H1 (cell line): ENCODE measurements at regions not wholly inside any gene's neighbourhood (a gene's known extent, or its start where the extent isn't known, plus 50 kb on each side); places are given as distances from the start of the nearest gene placed in this dataset.

Experiments
- CTCF ChIA-PET: fragments of 300-600 bp; sonication (Branson Sonifier 250); formaldehyde crosslinking; loops from one replicate; lab custom pipeline; 2021; ENCODE audit not compliant: partially characterized antibody; lab: Charles Lee
- POLR2A ChIA-PET: fragments of 300-600 bp; sonication (Branson Sonifier 250); formaldehyde crosslinking; loops from one replicate; lab custom pipeline; 2021; ENCODE audit warnings: inconsistent platforms; ENCODE audit not compliant: partially characterized antibody; lab: Charles Lee
- DNase-seq, 2 experiments: peaks; one replicate each; pipeline versions ENCODE4 v3.0.0 to v3.0.0-alpha.2; 2010 to 2022; ENCODE audit warnings: low spot score in 2 of 2, low read depth in 1 of 2, mixed read lengths in 1 of 2
- FAIRE-seq: peaks from 2 replicates; lab custom pipeline; 2011; peaks lifted over from hg19 to GRCh38; lab: Jason Lieb, UNC
- H2AFZ ChIP-seq: 2 replicates; pipeline ENCODE4 v1.8.1; 2012; ENCODE audit warnings: low read length, inconsistent platforms
- H2AK5ac ChIP-seq: 2 replicates; pipeline ENCODE4 v1.6.1; 2013; ENCODE audit warnings: low read depth, low read length
- H2BK120ac ChIP-seq: replicated peaks from 2 replicates; pipeline ENCODE3; 2013; ENCODE audit warnings: low read depth, low read length, inconsistent platforms
- H2BK12ac ChIP-seq: 2 replicates; pipeline ENCODE4 v1.6.1; 2013; ENCODE audit warnings: low read depth, low read length
- H2BK15ac ChIP-seq: 2 replicates; pipeline ENCODE4 v1.6.1; 2013; ENCODE audit warnings: low read length
- H2BK20ac ChIP-seq: 2 replicates; pipeline ENCODE4 v1.6.1; 2013; ENCODE audit warnings: low read length
- H2BK5ac ChIP-seq: 2 replicates; pipeline ENCODE4 v1.6.1; 2013; ENCODE audit warnings: low read depth, low read length
- H3K14ac ChIP-seq: 2 replicates; pipeline ENCODE4 v1.6.1; 2013; ENCODE audit warnings: inconsistent platforms; ENCODE audit not compliant: insufficient read length
- H3K18ac ChIP-seq: 2 replicates; pipeline ENCODE4 v1.6.1; 2013; ENCODE audit warnings: low read length; ENCODE audit errors: extremely low read depth
- H3K23ac ChIP-seq: 2 replicates; pipeline ENCODE4 v1.6.1; 2013; ENCODE audit warnings: inconsistent platforms; ENCODE audit not compliant: insufficient read length
- H3K23me2 ChIP-seq: 2 replicates; pipeline ENCODE4 v1.6.1; 2013; ENCODE audit warnings: low read depth, low read length
- H3K27ac ChIP-seq: 2 replicates; pipeline ENCODE4 v1.6.1; 2011; ENCODE audit warnings: low read depth, low read length, inconsistent platforms
- H3K27me3 ChIP-seq, 4 experiments: replicated peaks in 1 of 4; 1 replicate in 1 of 4; 2 replicates in 3 of 4; pipeline versions ENCODE4 v1.6.1 to v1.8.1; 2011 to 2013; ENCODE audit warnings: low read length in 3 of 4, mild to moderate bottlenecking in 3 of 4, inconsistent platforms in 2 of 4, mixed read lengths in 2 of 4, moderate library complexity in 1 of 4; ENCODE audit not compliant: control insufficient read depth in 3 of 4, insufficient read depth in 3 of 4; ENCODE audit errors: extremely low read depth in 1 of 4
- H3K36me3 ChIP-seq, 4 experiments: 2 replicates each; pipeline versions ENCODE4 v1.6.1 to v1.8.1; 2011 to 2013; ENCODE audit warnings: mild to moderate bottlenecking in 4 of 4, low read length in 3 of 4, moderate library complexity in 2 of 4, control low read depth in 1 of 4, inconsistent platforms in 1 of 4; ENCODE audit not compliant: insufficient read depth in 4 of 4, control insufficient read depth in 2 of 4
- H3K4ac ChIP-seq: replicated peaks from 2 replicates; pipeline ENCODE3; 2013; ENCODE audit warnings: low read length, low read depth, mixed read lengths, inconsistent platforms; ENCODE audit not compliant: insufficient read length
- H3K4me1 ChIP-seq, 4 experiments: replicated peaks in 1 of 4; 1 replicate in 1 of 4; 2 replicates in 3 of 4; pipeline versions ENCODE4 v1.6.1 to v1.8.1; 2011 to 2013; ENCODE audit warnings: low read length in 3 of 4, inconsistent platforms in 2 of 4, mixed read lengths in 1 of 4; ENCODE audit not compliant: insufficient read depth in 4 of 4, control insufficient read depth in 3 of 4
- H3K4me2 ChIP-seq, 2 experiments: 2 replicates each; pipeline versions ENCODE4 v1.6.1 to v1.8.1; 2011 to 2013; ENCODE audit warnings: low read depth in 2 of 2, low read length in 2 of 2, control low read depth in 1 of 2, inconsistent platforms in 1 of 2, mild to moderate bottlenecking in 1 of 2; ENCODE audit not compliant: insufficient read depth in 1 of 2
- H3K4me3 ChIP-seq, 4 experiments: fragments of 200-600, 300-600 bp in 1 of 4; sonication (generic), shearing (Covaris generic), sonication (Bioruptor Twin) in 1 of 4; 2 replicates each; pipeline versions ENCODE4 v1.5.1 to v1.8.1; 2011 to 2016; ENCODE audit warnings: low read length in 4 of 4, low read depth in 3 of 4, control low read depth in 2 of 4, inconsistent platforms in 2 of 4, mild to moderate bottlenecking in 2 of 4, mixed read lengths in 1 of 4, moderate library complexity in 1 of 4; ENCODE audit not compliant: insufficient read depth in 2 of 4; ENCODE audit errors: extremely low read depth in 1 of 4
- H3K56ac ChIP-seq: replicated peaks from 2 replicates; pipeline ENCODE3; 2013; ENCODE audit warnings: low read depth, mild to moderate bottlenecking, mixed read lengths, low read length, inconsistent platforms; ENCODE audit not compliant: insufficient read length
- H3K79me1 ChIP-seq: 2 replicates; pipeline ENCODE4 v1.6.1; 2013; ENCODE audit warnings: low read depth, low read length, control low read depth
- H3K79me2 ChIP-seq, 2 experiments: 2 replicates each; pipeline versions ENCODE4 v1.6.1 to v1.8.1; 2012 to 2013; ENCODE audit warnings: low read length in 2 of 2, mild to moderate bottlenecking in 2 of 2, inconsistent platforms in 1 of 2; ENCODE audit not compliant: insufficient read depth in 2 of 2, control insufficient read depth in 1 of 2
- H3K9ac ChIP-seq, 4 experiments: replicated peaks in 1 of 4; 1 replicate in 1 of 4; 2 replicates in 3 of 4; pipeline versions ENCODE4 v1.6.1 to v1.8.1; 2011 to 2013; ENCODE audit warnings: low read depth in 3 of 4, low read length in 3 of 4, control low read depth in 2 of 4, mild to moderate bottlenecking in 2 of 4, moderate library complexity in 2 of 4, inconsistent platforms in 1 of 4; ENCODE audit errors: extremely low read depth in 1 of 4
- H3K9me3 ChIP-seq, 2 experiments: 2 replicates each; pipeline versions ENCODE4 v1.6.1 to v1.8.1; 2012 to 2013; ENCODE audit warnings: mild to moderate bottlenecking in 2 of 2, moderate library complexity in 2 of 2, control low read depth in 1 of 2, inconsistent platforms in 1 of 2, low read depth in 1 of 2, low read length in 1 of 2, mixed read lengths in 1 of 2; ENCODE audit not compliant: insufficient read depth in 2 of 2
- H4K20me1 ChIP-seq, 2 experiments: replicated peaks in 1 of 2; 2 replicates each; pipeline versions ENCODE3 to v1.8.1; 2011 to 2013; ENCODE audit warnings: inconsistent platforms in 2 of 2, low read length in 2 of 2, mild to moderate bottlenecking in 1 of 2; ENCODE audit not compliant: insufficient read depth in 2 of 2, control insufficient read depth in 1 of 2
- H4K5ac ChIP-seq: 2 replicates; pipeline ENCODE4 v1.6.1; 2013; ENCODE audit warnings: low read length, low read depth, mixed read lengths, inconsistent platforms; ENCODE audit not compliant: insufficient read length
- H4K8ac ChIP-seq: 2 replicates; pipeline ENCODE4 v1.8.0; 2013; ENCODE audit warnings: mild to moderate bottlenecking, moderate library complexity, low read length, inconsistent platforms; ENCODE audit not compliant: insufficient read depth; ENCODE audit errors: extremely low read depth
- H4K91ac ChIP-seq: replicated peaks from 2 replicates; pipeline ENCODE3; 2013; ENCODE audit warnings: low read length, mixed read lengths, inconsistent platforms; ENCODE audit not compliant: insufficient read length
- BRCA1 ChIP-seq: IDR thresholded peaks from 2 replicates; pipeline ENCODE4 v1.6.1; 2012; ENCODE audit warnings: low read depth, low read length, improper control_type of control experiment
- CREB1 ChIP-seq: IDR thresholded peaks from 2 replicates; pipeline ENCODE4 v1.6.1; 2012; ENCODE audit warnings: inconsistent platforms
- CTBP2 ChIP-seq: IDR thresholded peaks from 2 replicates; pipeline ENCODE4 v1.7.0; 2011; ENCODE audit warnings: borderline replicate concordance, mild to moderate bottlenecking, moderate library complexity, mixed read lengths, low read length; ENCODE audit not compliant: insufficient read depth, insufficient read length
- EZH2 ChIP-seq: fragments of 200-600 bp; sonication (generic); IDR thresholded peaks from 2 replicates; pipeline ENCODE4 v1.7.1; 2012; ENCODE audit warnings: low read depth, mild to moderate bottlenecking, moderate library complexity, low read length, inconsistent platforms; ENCODE audit not compliant: severe bottlenecking
- HDAC6 ChIP-seq: IDR thresholded peaks from one replicate; pipeline ENCODE4 v1.7.1; 2012; ENCODE audit warnings: low read depth, mild to moderate bottlenecking, inconsistent platforms, low read length, moderate library complexity
- POU5F1 ChIP-seq: IDR thresholded peaks from 2 replicates; pipeline ENCODE4 v1.6.1; 2011; ENCODE audit warnings: low read depth, mild to moderate bottlenecking, low read length, moderate library complexity
- SAP30 ChIP-seq: fragments of 300-600 bp; sonication (generic); IDR thresholded peaks from 2 replicates; pipeline ENCODE4 v1.7.1; 2012; ENCODE audit warnings: low read length, moderate library complexity, mild to moderate bottlenecking, inconsistent platforms; ENCODE audit not compliant: insufficient read depth, insufficient replicate concordance
- SIN3A ChIP-seq, 2 experiments: IDR thresholded peaks in 1 of 2; conservative IDR thresholded peaks in 1 of 2; 2 replicates each; pipeline ENCODE4 v1.6.1; 2011 to 2012; ENCODE audit warnings: low read length in 2 of 2, improper control_type of control experiment in 1 of 2, low read depth in 1 of 2, mild to moderate bottlenecking in 1 of 2
- SP1 ChIP-seq: IDR thresholded peaks from 2 replicates; pipeline ENCODE4 v1.6.1; 2011; ENCODE audit warnings: low read depth, low read length
- ZNF274 ChIP-seq: IDR thresholded peaks from 2 replicates; pipeline ENCODE4 v1.7.0; 2012; ENCODE audit warnings: low read length, borderline replicate concordance; ENCODE audit errors: extremely low read depth
- WGBS, 2 experiments: shearing (Covaris generic) in 1 of 2; methylation state at CpG; one replicate each; pipeline versions ENCODE4 v1.1.6 to v1.1.7; 2013 to 2015; ENCODE audit warnings: low lambda C conversion rate in 2 of 2, mixed read lengths in 2 of 2, inconsistent platforms in 1 of 2, low coverage in 1 of 2, missing lambda C conversion rate in 1 of 2; ENCODE audit not compliant: insufficient replicate concordance in 2 of 2, insufficient coverage in 1 of 2, insufficient read length in 1 of 2; ENCODE audit errors: extremely low coverage in 1 of 2, missing lambda C conversion rate in 1 of 2; 5-methylcytosine and 5-hydroxymethylcytosine counted together

- no peaks in the 10 kb centered on the region; a peak in 1 of 4 replicates for H3K9me3 ChIP-seq
- WGBS, 2 experiments = 84% methylated on average over 6 of the region's 6 CpGs; no CpG with 5 or more reads in 1 of the 2 experiments
- H4K91ac ChIP-seq = no peak overlapping the region
- no peak overlapping the region for H2BK12ac ChIP-seq
- H2BK15ac ChIP-seq = no peak overlapping the region
- H3K9ac ChIP-seq = no peak overlapping the region
- H2BK5ac ChIP-seq = no peak overlapping the region
- H4K20me1 ChIP-seq = no peaks in the 10 kb centered on the region
- ChIA-PET POLR2A (no interaction called here), CTCF (interaction anchor here (0.6 kb wide), 1 partner anchor 460 kb away, joined by 3 read pairs; no protein-coding TSS in a partner anchor)
- no peaks in the 10 kb centered on the region for H3K36me3 ChIP-seq
- no peak overlapping the region for H3K4ac ChIP-seq
- H3K18ac ChIP-seq = no peak overlapping the region; the same call in 1 of the 2 replicates
- H3K4me2 ChIP-seq = no peak overlapping the region
- H3K56ac ChIP-seq = no peak overlapping the region
- no peaks in the 10 kb centered on the region for H3K23me2 ChIP-seq
- no peak for TF ChIP-seq CTBP2
- no peak for TF ChIP-seq CREB1
- no peak for TF ChIP-seq SAP30
- TF ChIP-seq BRCA1 = no peak
- no peak for TF ChIP-seq SP1
- TF ChIP-seq HDAC6 = no peak
- no peak for TF ChIP-seq EZH2
- TF ChIP-seq POU5F1 = no peak
- TF ChIP-seq SIN3A (conservative IDR thresholded peaks at IDR 0.05 in 1 of 2, IDR thresholded peaks at IDR 0.05 in 1 of 2; ENCODE audit: low read depth in 1 of 2, low read length in 2 of 2) = no peak
- TF ChIP-seq ZNF274 = no peak
- H2AK5ac ChIP-seq = no peak overlapping the region
- no peak overlapping the region for H2AFZ ChIP-seq
- H2BK20ac ChIP-seq = no peak overlapping the region
- DNase-seq = no peak
- no peak overlapping the region for H3K27ac ChIP-seq
- H3K27me3 ChIP-seq = no peaks in the 10 kb centered on the region
- H3K79me2 ChIP-seq = no peaks in the 10 kb centered on the region
- no peaks in the 10 kb centered on the region for H3K79me1 ChIP-seq
- H3K14ac ChIP-seq = no peak overlapping the region
- H3K4me1 ChIP-seq = no peaks in the 10 kb centered on the region
- H4K8ac ChIP-seq = no peak overlapping the region
- no peak overlapping the region for H3K4me3 ChIP-seq
- no peak for FAIRE-seq
- H3K23ac ChIP-seq = no peak overlapping the region
- no peak overlapping the region for H2BK120ac ChIP-seq
- H4K5ac ChIP-seq = no peak overlapping the region
These were observed 492.0 kb upstream of the SALL3 start for GRCh38 chr18:78487649-78488048.
